ENCODE measurements at regions not wholly inside any gene's neighbourhood (a gene's known extent, or its start where the extent isn't known, plus 50 kb on each side); places are given as distances from the start of the nearest gene placed in this dataset.

DNA sequence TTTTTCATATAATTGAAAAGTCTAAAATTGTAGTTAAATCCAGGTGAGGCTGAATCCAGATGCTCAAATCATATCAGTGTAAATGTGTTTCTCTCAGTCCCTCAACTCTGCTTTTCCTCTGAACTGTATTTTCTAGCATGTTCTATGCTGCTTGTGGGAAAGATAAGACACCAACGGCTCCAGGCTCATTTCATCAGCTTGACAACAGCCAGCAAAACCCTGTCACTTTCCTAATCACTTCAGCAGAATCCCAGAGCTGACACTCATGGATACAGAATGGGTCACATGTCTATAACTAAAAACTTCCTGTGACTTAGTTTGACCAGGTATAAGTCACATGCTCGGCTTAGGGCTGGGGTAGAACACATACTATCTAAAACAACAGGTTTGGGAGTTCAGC, 179.4 kb upstream of the ADRA1B start:
- no peaks in the 10 kb centered on the region for H3K36me3 ChIP-seq
- no peak overlapping the region for H3K4me3 ChIP-seq
- intact Hi-C loops (cut with DNase I; ENCODE audit: low total_unique reads): no loop called here
- H3K9me3 ChIP-seq: no peaks in the 10 kb centered on the region
- DNase-seq (ENCODE audit: low spot score in 2 of 2): no peak
- H3K27me3 ChIP-seq: peaks cover 0 to 8% of the 10 kb centered on the region in 2 donors
- no peak for TF ChIP-seq POLR2A (IDR thresholded peaks at IDR 0.05)
- no peak for TF ChIP-seq POLR2AphosphoS5 (IDR thresholded peaks at IDR 0.05)
- TF ChIP-seq, protein P1, sequence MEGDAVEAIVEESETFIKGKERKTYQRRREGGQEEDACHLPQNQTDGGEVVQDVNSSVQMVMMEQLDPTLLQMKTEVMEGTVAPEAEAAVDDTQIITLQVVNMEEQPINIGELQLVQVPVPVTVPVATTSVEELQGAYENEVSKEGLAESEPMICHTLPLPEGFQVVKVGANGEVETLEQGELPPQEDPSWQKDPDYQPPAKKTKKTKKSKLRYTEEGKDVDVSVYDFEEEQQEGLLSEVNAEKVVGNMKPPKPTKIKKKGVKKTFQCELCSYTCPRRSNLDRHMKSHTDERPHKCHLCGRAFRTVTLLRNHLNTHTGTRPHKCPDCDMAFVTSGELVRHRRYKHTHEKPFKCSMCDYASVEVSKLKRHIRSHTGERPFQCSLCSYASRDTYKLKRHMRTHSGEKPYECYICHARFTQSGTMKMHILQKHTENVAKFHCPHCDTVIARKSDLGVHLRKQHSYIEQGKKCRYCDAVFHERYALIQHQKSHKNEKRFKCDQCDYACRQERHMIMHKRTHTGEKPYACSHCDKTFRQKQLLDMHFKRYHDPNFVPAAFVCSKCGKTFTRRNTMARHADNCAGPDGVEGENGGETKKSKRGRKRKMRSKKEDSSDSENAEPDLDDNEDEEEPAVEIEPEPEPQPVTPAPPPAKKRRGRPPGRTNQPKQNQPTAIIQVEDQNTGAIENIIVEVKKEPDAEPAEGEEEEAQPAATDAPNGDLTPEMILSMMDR (IDR thresholded peaks at IDR 0.05): no peak
- H3K27ac ChIP-seq: no peak overlapping the region
- no peaks in the 10 kb centered on the region for H3K4me1 ChIP-seq

DNA sequence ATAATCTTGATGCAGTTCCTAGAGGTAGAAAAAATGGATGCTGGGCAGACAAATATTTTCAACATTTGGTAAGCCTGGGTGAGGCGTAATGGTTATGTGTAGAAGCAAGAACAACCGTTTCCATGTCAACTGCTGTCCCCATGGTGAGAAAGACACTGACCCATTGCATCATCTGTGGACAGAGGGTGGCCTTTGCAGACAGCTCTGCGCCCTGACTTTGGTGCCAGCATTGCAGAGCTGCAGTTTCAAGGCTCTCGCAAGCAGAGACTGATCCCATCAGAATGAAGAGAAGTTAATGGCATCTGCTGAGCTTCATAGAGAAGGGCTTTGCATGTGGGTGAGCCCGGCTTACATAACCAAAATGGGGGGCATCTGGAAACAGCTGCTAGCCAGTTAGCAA, 179.0 kb upstream of the ADRA1B start:
- H3K27me3 ChIP-seq: peaks cover 0 to 8% of the 10 kb centered on the region in 2 donors
- no peak overlapping the region for H3K27ac ChIP-seq
- no peaks in the 10 kb centered on the region for H3K9me3 ChIP-seq
- H3K36me3 ChIP-seq: no peaks in the 10 kb centered on the region
- TF ChIP-seq POLR2AphosphoS5 (IDR thresholded peaks at IDR 0.05) (no peak), POLR2A (IDR thresholded peaks at IDR 0.05) (no peak)
- TF ChIP-seq, protein P1 (IDR thresholded peaks at IDR 0.05): no peak
- H3K4me3 ChIP-seq: no peak overlapping the region
- no peak for DNase-seq (ENCODE audit: low spot score in 2 of 2)
- no peaks in the 10 kb centered on the region for H3K4me1 ChIP-seq
- intact Hi-C loops (cut with DNase I; ENCODE audit: low total_unique reads): no loop called here

DNA sequence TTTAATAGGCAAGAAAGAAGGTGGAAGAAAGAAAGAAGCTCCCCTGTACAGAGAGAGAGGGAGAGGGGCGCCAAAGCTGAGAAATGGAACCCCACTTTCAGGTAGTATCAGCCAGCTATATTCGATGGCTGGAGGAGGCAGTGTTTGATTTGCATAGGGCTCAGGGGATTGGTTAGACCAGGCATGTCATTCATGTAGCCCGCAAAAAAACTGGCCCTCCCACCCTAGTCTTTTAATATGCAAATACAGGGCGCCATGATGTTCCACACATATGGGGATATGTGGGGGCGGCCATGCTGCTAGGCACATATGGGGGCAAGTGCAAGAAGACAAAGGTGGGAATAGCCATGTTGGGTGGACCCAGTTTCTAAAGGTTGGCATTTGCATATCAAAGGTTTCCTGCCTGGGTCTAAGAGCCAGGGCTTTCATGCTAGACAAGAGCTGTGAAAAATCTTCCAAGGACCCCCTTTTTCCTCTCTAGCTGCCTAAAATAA, 174.4 kb upstream of the ADRA1B start:
- peaks cover 0 to 4% of the 10 kb centered on the region in 2 donors for H3K27me3 ChIP-seq
- TF ChIP-seq POLR2AphosphoS5 (IDR thresholded peaks at IDR 0.05): no peak
- no peak for TF ChIP-seq POLR2A (IDR thresholded peaks at IDR 0.05)
- TF ChIP-seq, protein P1 (IDR thresholded peaks at IDR 0.05): no peak
- intact Hi-C loops (cut with DNase I; ENCODE audit: low total_unique reads): no loop called here
- H3K4me1 ChIP-seq: no peaks in the 10 kb centered on the region
- H3K4me3 ChIP-seq: no peak overlapping the region
- no peak for DNase-seq (ENCODE audit: low spot score in 2 of 2)
- H3K27ac ChIP-seq: no peak overlapping the region
- H3K9me3 ChIP-seq: no peaks in the 10 kb centered on the region
- H3K36me3 ChIP-seq: no peaks in the 10 kb centered on the region

DNA sequence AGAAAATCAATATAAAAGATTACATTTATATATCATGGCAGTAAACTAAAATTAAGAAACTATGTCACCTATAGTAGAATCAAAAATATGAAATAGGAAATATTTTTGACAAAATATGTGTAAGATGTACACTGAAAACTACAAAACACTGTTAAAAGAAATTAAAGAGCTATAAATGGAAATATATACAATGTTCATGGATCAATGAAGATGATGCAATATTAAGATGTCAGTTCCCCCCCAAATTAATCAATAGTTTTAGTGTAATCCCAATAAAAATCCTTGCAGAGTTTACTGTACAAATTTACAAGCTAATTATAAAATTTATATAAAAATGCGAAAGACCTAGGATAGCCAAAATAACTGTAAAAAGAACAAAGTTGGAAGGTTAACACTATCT, 173.0 kb upstream of the ADRA1B start:
- intact Hi-C loops (cut with DNase I; ENCODE audit: low total_unique reads): no loop called here
- no peak overlapping the region for H3K27ac ChIP-seq
- TF ChIP-seq, protein P1 (IDR thresholded peaks at IDR 0.05): no peak
- TF ChIP-seq POLR2AphosphoS5 (IDR thresholded peaks at IDR 0.05) (no peak), POLR2A (IDR thresholded peaks at IDR 0.05) (no peak)
- no peaks in the 10 kb centered on the region for H3K9me3 ChIP-seq
- no peaks in the 10 kb centered on the region for H3K4me1 ChIP-seq
- peaks cover 0 to 4% of the 10 kb centered on the region in 2 donors for H3K27me3 ChIP-seq
- no peak overlapping the region for H3K4me3 ChIP-seq
- no peak for DNase-seq (ENCODE audit: low spot score in 2 of 2)
- no peaks in the 10 kb centered on the region for H3K36me3 ChIP-seq

DNA sequence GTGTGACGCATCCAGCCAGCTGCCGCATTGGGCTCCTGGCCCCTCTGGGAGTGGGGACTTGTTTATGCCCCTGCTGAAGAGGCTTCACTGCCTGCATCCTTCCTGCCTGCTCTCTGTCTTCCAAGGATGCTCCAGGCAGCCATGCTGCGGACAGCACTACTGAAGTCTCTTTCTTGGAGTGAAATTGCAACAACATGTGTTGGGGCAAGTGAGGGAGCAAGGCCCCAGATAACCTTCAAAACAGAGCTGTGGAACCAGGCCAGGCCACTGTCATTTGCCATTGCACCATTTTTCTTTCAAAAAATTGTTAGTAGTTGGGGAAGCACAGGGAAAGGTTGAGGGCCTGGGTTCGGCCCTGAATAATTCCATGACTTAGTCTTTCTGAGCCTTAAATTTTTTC, 169.6 kb upstream of the ADRA1B start:
- Histone ChIP-seq H3K4me1 (no peaks in the 10 kb centered on the region), H3K27me3 (no peaks in the 10 kb centered on the region), H3K9me3 (peaks cover 0 to 10% of the 10 kb centered on the region in 2 donors), H3K27ac (no peak overlapping the region), H3K36me3 (no peaks in the 10 kb centered on the region), H3K4me3 (no peak overlapping the region)
- TF ChIP-seq POLR2A (IDR thresholded peaks at IDR 0.05) (no peak), POLR2AphosphoS5 (IDR thresholded peaks at IDR 0.05) (no peak)
- TF ChIP-seq, protein P1 (IDR thresholded peaks at IDR 0.05): no peak
- DNase-seq (ENCODE audit: low spot score in 2 of 2): no peak
- intact Hi-C loops (cut with DNase I; ENCODE audit: low total_unique reads): no loop called here

All from breast epithelium (tissue), 4 donors.